ENCODE measurements at regions not wholly inside any gene's neighbourhood (a gene's known extent, or its start where the extent isn't known, plus 50 kb on each side); places are given as distances from the start of the nearest gene placed in this dataset.

- FAIRE-seq = no peak
- DNase-seq (ENCODE audit: insufficient read length, low spot score) = no peak
- TF ChIP-seq POLR2AphosphoS5 (IDR thresholded peaks at IDR 0.05; ENCODE audit: low read depth, low read length) = no peak
- no peak for TF ChIP-seq POU2F2 (IDR thresholded peaks at IDR 0.05; ENCODE audit: low read depth, low read length)
- no peak for TF ChIP-seq SPI1 (IDR thresholded peaks at IDR 0.05; ENCODE audit: low read depth, low read length)
- no peak for TF ChIP-seq POLR2A (IDR thresholded peaks at IDR 0.05; ENCODE audit: low read depth, low read length)
- TF ChIP-seq PAX5 (IDR thresholded peaks at IDR 0.05; ENCODE audit: insufficient read depth, low read length, severe bottlenecking) = no peak
- TF ChIP-seq TAF1 (IDR thresholded peaks at IDR 0.05; ENCODE audit: low read depth, low read length) = no peak
These were observed 677.9 kb downstream of the MATN1 start for GRCh38 chr1:30045304-30046090.

- FAIRE-seq (no peak), DNase-seq (ENCODE audit: insufficient read length, low spot score) (no peak)
- TF ChIP-seq POLR2AphosphoS5 (IDR thresholded peaks at IDR 0.05; ENCODE audit: low read depth, low read length) = no peak
- TF ChIP-seq POU2F2 (IDR thresholded peaks at IDR 0.05; ENCODE audit: low read depth, low read length) = no peak
- TF ChIP-seq PAX5 (IDR thresholded peaks at IDR 0.05; ENCODE audit: insufficient read depth, low read length, severe bottlenecking) = no peak
- no peak for TF ChIP-seq POLR2A (IDR thresholded peaks at IDR 0.05; ENCODE audit: low read depth, low read length)
- TF ChIP-seq SPI1 (IDR thresholded peaks at IDR 0.05; ENCODE audit: low read depth, low read length) = no peak
- no peak for TF ChIP-seq TAF1 (IDR thresholded peaks at IDR 0.05; ENCODE audit: low read depth, low read length)
These were observed 678.7 kb downstream of the MATN1 start for GRCh38 chr1:30044656-30045144.

GRCh38 chr1:30043731-30044408 lies 679.5 kb downstream of the MATN1 start:
- no peak for FAIRE-seq
- no peak for DNase-seq (ENCODE audit: insufficient read length, low spot score)
- TF ChIP-seq TAF1 (IDR thresholded peaks at IDR 0.05; ENCODE audit: low read depth, low read length) = no peak
- TF ChIP-seq POLR2AphosphoS5 (IDR thresholded peaks at IDR 0.05; ENCODE audit: low read depth, low read length) = no peak
- no peak for TF ChIP-seq POU2F2 (IDR thresholded peaks at IDR 0.05; ENCODE audit: low read depth, low read length)
- TF ChIP-seq PAX5 (IDR thresholded peaks at IDR 0.05; ENCODE audit: insufficient read depth, low read length, severe bottlenecking) = no peak
- no peak for TF ChIP-seq POLR2A (IDR thresholded peaks at IDR 0.05; ENCODE audit: low read depth, low read length)
- no peak for TF ChIP-seq SPI1 (IDR thresholded peaks at IDR 0.05; ENCODE audit: low read depth, low read length)

- FAIRE-seq (no peak), DNase-seq (ENCODE audit: insufficient read length, low spot score) (no peak)
- TF ChIP-seq TAF1 (IDR thresholded peaks at IDR 0.05; ENCODE audit: low read depth, low read length) = no peak
These were observed 680.1 kb downstream of the MATN1 start for GRCh38 chr1:30043256-30043655.

- no peak for FAIRE-seq
These were observed 680.8 kb downstream of the MATN1 start for GRCh38 chr1:30042438-30043147.

GRCh38 chr1:30041741-30042437 lies 681.5 kb downstream of the MATN1 start:
- DNase-seq (ENCODE audit: insufficient read length, low spot score) (no peak), FAIRE-seq (no peak)
- no peak for TF ChIP-seq SPI1 (IDR thresholded peaks at IDR 0.05; ENCODE audit: low read depth, low read length)
- no peak for TF ChIP-seq POLR2AphosphoS5 (IDR thresholded peaks at IDR 0.05; ENCODE audit: low read depth, low read length)
- no peak for TF ChIP-seq POU2F2 (IDR thresholded peaks at IDR 0.05; ENCODE audit: low read depth, low read length)
- no peak for TF ChIP-seq TAF1 (IDR thresholded peaks at IDR 0.05; ENCODE audit: low read depth, low read length)
- no peak for TF ChIP-seq POLR2A (IDR thresholded peaks at IDR 0.05; ENCODE audit: low read depth, low read length)

More at GRCh38 chr1:30042438-30043147, 680.8 kb downstream of the MATN1 start:
- DNase-seq (ENCODE audit: insufficient read length, low spot score) = no peak
- TF ChIP-seq POLR2AphosphoS5 (IDR thresholded peaks at IDR 0.05; ENCODE audit: low read depth, low read length) = no peak
- TF ChIP-seq TAF1 (IDR thresholded peaks at IDR 0.05; ENCODE audit: low read depth, low read length) = no peak
- TF ChIP-seq POLR2A (IDR thresholded peaks at IDR 0.05; ENCODE audit: low read depth, low read length) = no peak
- TF ChIP-seq POU2F2 (IDR thresholded peaks at IDR 0.05; ENCODE audit: low read depth, low read length) = no peak
- no peak for TF ChIP-seq PAX5 (IDR thresholded peaks at IDR 0.05; ENCODE audit: insufficient read depth, low read length, severe bottlenecking)
- TF ChIP-seq SPI1 (IDR thresholded peaks at IDR 0.05; ENCODE audit: low read depth, low read length) = no peak

- DNase-seq (ENCODE audit: insufficient read length, low spot score) (no peak), FAIRE-seq (no peak)
- TF ChIP-seq POU2F2 (IDR thresholded peaks at IDR 0.05; ENCODE audit: low read depth, low read length) (no peak), POLR2AphosphoS5 (IDR thresholded peaks at IDR 0.05; ENCODE audit: low read depth, low read length) (no peak), TAF1 (IDR thresholded peaks at IDR 0.05; ENCODE audit: low read depth, low read length) (no peak), POLR2A (IDR thresholded peaks at IDR 0.05; ENCODE audit: low read depth, low read length) (no peak), SPI1 (IDR thresholded peaks at IDR 0.05; ENCODE audit: low read depth, low read length) (no peak), PAX5 (IDR thresholded peaks at IDR 0.05; ENCODE audit: insufficient read depth, low read length, severe bottlenecking) (no peak)
These were observed 683.0 kb downstream of the MATN1 start for GRCh38 chr1:30040081-30041019.
